Limb (tissue), 2 donors: ENCODE measurements at regions not wholly inside any gene's neighbourhood (a gene's known extent, or its start where the extent isn't known, plus 50 kb on each side); places are given as distances from the start of the nearest gene placed in this dataset.
"Not testable (repeated sequence)": the region's sequence is repeated elsewhere in the genome, so short reads cannot be mapped to it uniquely, and the experiment has no call there.

Experiments
- DNase-seq, 2 donors: peaks; one replicate each; pipeline ENCODE4 v3.0.0-alpha.2; 2016; ENCODE audit errors: extremely low spot score in 2 of 2

GRCh38 chrX:75673468-75673867 lies 111.6 kb downstream of the MAGEE2 start:
- no peak for DNase-seq

GRCh38 chrX:75655627-75656026 lies 129.4 kb downstream of the MAGEE2 start:
- DNase-seq: no peak

GRCh38 chrX:75649829-75650228 lies 127.0 kb upstream of the ZDHHC15 start:
- DNase-seq: no peak

- DNase-seq: no peak
Measured at GRCh38 chrX:75648803-75649588, 126.2 kb upstream of the ZDHHC15 start.

GRCh38 chrX:75642811-75643361 lies 120.0 kb upstream of the ZDHHC15 start:
- DNase-seq: no peak

- DNase-seq: no peak
Measured at GRCh38 chrX:75638332-75638731, 115.5 kb upstream of the ZDHHC15 start.

- no peak for DNase-seq
Measured at GRCh38 chrX:75625232-75625631, 102.4 kb upstream of the ZDHHC15 start.

- no peak for DNase-seq
Measured at GRCh38 chrX:75623535-75623934, 100.7 kb upstream of the ZDHHC15 start.

- no peak for DNase-seq
Measured at GRCh38 chrX:75609406-75609805, 86.6 kb upstream of the ZDHHC15 start.

GRCh38 chrX:75603833-75604232 lies 81.0 kb upstream of the ZDHHC15 start:
- peak in 1 of 2 donors; percentile 56 for DNase-seq

GRCh38 chrX:75602022-75602421 lies 79.2 kb upstream of the ZDHHC15 start:
- DNase-seq: not testable (repeated sequence)

GRCh38 chrX:75596178-75596577 lies 73.3 kb upstream of the ZDHHC15 start:
- DNase-seq: no peak

- DNase-seq: not testable (repeated sequence)
Measured at GRCh38 chrX:75593186-75593585, 70.3 kb upstream of the ZDHHC15 start.

GRCh38 chrX:75582511-75582910 lies 59.7 kb upstream of the ZDHHC15 start:
- DNase-seq: no peak
